GM12865 (cell line): ENCODE measurements at regions not wholly inside any gene's neighbourhood (a gene's known extent, or its start where the extent isn't known, plus 50 kb on each side); places are given as distances from the start of the nearest gene placed in this dataset.

ENCODE experiments used
- DNase-seq: peaks from one replicate; pipeline ENCODE4 v3.0.0; 2010; ENCODE audit warnings: low read depth
- H3K4me3 ChIP-seq: 2 replicates; pipeline ENCODE4 v1.5.1; 2011; ENCODE audit warnings: mild to moderate bottlenecking, low read depth, low read length, control low read depth
- TF ChIP-seq, protein P1 (sequence below): IDR thresholded peaks from 2 replicates; pipeline ENCODE4 v1.5.1; 2011; ENCODE audit warnings: low read length, control low read depth, low read depth, inconsistent platforms; ENCODE audit not compliant: insufficient read depth; ENCODE audit errors: missing control alignments

DNA sequence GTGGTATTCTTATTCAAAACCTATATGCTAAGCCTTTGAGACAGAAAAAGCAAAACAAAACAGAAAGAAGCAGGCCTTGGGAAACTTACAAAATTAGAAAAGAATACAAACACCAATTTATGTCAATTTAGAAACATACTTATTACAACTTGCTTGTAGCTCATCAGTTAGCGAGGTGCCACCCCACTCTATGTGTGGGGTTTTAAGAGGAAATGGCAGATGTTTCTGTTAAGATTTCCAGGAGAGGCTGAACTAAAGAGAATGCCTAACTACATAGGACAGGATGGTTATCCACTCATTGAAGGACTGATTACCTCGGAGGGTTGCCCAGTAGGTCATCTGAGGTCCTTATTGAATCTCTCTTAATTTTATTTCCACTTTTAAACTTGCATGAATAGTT is 302.0 kb downstream of the ETS1 start:
- H3K4me3 ChIP-seq = no peak overlapping the region
- TF ChIP-seq, protein P1, sequence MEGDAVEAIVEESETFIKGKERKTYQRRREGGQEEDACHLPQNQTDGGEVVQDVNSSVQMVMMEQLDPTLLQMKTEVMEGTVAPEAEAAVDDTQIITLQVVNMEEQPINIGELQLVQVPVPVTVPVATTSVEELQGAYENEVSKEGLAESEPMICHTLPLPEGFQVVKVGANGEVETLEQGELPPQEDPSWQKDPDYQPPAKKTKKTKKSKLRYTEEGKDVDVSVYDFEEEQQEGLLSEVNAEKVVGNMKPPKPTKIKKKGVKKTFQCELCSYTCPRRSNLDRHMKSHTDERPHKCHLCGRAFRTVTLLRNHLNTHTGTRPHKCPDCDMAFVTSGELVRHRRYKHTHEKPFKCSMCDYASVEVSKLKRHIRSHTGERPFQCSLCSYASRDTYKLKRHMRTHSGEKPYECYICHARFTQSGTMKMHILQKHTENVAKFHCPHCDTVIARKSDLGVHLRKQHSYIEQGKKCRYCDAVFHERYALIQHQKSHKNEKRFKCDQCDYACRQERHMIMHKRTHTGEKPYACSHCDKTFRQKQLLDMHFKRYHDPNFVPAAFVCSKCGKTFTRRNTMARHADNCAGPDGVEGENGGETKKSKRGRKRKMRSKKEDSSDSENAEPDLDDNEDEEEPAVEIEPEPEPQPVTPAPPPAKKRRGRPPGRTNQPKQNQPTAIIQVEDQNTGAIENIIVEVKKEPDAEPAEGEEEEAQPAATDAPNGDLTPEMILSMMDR = no peak
- no peak for DNase-seq

DNA sequence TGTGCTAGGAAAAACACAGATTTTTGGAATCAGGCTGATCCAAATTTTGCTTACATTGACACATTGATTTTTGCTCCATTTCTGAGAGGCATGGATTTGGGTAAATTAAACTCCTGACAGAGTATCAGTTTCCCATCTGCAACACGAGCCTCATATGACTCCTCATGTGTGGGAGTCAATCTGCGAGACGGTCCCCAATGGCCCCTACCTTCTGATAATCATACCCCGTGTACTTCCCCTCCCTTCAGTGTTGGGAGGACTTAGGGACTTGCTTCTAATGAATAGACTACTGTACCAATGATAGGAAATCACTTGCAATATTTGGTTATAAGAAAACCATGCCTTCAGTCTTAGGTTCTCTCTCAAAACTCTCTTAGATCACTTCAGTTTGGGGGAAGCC is 302.7 kb downstream of the ETS1 start:
- H3K4me3 ChIP-seq = no peak overlapping the region
- no peak for DNase-seq
- TF ChIP-seq, protein P1 = no peak

DNA sequence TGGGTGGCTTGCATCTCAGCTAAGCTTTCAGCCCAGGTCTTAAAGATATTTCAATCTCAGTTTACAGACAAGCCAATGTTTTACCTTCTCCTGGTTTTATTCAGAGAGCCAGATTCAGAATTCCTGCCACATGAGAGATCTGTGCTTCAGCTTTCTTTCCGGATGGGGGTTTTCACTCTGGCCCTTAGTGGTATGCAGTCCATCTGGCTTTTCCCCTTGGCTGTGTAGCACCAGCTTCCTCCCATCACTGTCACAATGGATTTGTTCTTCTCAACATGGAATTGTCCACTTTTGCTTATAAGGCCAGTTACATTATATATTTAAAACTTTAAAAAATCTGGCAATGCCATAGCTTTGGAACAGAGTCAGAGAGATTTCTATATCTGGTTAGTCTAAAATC is 303.9 kb downstream of the ETS1 start:
- no peak for DNase-seq
- TF ChIP-seq, protein P1 = no peak
- no peak overlapping the region for H3K4me3 ChIP-seq

DNA sequence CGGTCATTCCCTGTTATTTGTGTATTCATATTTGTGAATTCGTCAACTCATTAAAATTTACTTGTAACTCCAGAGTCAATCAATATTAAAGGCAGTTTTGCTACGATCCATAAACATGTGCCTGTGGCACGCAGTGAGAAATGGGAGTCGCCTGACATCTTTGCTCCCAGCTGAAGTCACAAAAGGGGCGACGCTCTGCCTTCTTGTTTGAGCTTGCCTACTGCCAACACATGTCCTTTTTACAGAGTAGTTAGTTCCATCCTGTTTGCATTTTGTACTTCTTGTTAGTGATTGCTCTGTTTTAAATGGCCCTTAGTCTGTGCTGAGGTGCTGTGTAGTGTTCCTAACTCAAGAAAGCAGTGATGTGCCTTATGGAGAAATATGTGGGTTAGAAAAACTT is 305.3 kb downstream of the ETS1 start:
- no peak for DNase-seq
- TF ChIP-seq, protein P1 = no peak
- no peak overlapping the region for H3K4me3 ChIP-seq

DNA sequence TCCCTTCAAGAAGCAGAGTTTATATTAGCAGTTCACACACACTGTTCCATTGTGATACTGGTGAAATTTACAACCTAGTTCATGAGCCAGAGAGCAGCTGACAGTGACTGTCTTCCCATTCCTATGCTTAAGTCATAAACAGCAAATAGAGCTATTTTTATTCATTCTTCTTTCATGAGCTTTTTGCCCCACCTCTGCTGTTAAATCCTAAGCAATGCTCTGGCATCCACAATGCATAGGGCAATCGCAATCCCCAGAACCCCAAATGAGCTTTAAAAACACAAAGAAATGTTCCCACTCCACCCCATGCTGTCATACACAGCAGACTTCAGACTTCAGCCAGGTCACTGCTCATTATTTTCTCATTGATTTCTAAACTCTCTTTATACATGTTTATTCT is 307.5 kb downstream of the ETS1 start:
- no peak for DNase-seq
- TF ChIP-seq, protein P1 = no peak
- no peak overlapping the region for H3K4me3 ChIP-seq

DNA sequence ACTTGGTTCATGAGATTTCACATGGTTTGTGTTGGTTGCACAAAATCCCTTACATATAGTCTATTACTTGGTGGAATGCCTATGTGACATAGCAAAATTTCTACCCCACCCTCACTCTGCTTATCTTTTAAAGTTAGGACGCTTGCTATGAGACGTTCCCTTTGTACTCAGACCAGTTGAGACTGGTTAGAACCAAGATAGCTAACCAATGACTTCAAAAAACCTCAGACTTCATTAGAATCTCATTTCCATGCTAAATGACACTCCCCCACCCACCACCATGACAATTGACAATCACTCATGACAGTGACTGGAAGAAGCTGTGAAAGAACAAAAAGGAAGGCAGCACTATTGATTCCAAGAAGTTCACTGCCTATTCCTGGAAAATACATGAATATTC is 313.6 kb downstream of the ETS1 start:
- no peak for DNase-seq
- TF ChIP-seq, protein P1 = no peak
- H3K4me3 ChIP-seq = no peak overlapping the region

DNA sequence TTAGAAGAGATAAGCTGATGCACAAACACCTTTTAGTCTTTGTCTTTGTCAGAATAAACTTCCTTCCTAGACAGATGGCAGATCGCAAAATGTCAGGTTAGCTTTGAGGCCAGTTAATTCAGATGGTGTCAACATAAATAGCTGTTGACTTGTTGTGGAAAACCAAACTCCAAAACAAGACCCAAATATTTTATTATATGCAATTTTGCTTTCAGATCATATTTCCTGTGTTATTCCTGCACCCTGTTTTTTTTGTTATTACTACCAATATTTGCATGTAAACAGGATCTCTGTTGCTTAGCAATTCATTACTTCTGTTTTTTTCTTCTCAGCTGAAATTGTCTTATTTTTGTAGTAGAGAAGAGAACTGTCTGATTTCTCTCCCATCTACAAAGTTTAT is 316.0 kb downstream of the ETS1 start:
- no peak for DNase-seq
- TF ChIP-seq, protein P1 = no peak
- H3K4me3 ChIP-seq = no peak overlapping the region
